Activated CD4-positive, alpha-beta T cell treated with anti-CD3 and anti-CD28 coated beads, Interleukin-2, Interleukin-4, amounts not matched to agents 100 ng/mL and 50 ng/mL, durations not matched to agents 16 hours and 8 hours (primary cell): ENCODE measurements at regions not wholly inside any gene's neighbourhood (a gene's known extent, or its start where the extent isn't known, plus 50 kb on each side); places are given as distances from the start of the nearest gene placed in this dataset.

ENCODE experiments used
- DNase-seq: peaks from one replicate; pipeline ENCODE4 v3.0.0-alpha.2; 2020; ENCODE audit warnings: low spot score

DNA sequence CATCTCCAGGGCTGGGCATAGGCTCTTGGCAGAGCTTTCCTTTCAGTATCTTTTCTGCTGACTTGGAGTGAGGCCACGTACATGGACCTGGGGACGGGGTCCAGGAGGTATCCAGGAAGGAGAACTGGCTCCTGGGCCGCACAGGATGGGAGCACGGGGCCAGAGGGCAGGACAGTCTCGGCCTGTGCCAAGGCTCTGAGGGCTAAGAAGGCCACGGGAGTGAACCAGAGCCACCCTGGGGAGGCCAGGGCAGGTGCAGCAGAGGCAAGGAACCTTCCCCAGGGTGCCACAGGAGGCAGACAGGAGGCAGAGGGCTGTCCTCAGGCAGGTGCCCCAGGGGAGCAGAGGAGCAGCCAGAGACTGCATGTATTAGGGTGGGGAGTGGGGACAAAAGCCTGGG lies 50.3 kb downstream of the PLXNA1 start:
- DNase-seq = no peak

DNA sequence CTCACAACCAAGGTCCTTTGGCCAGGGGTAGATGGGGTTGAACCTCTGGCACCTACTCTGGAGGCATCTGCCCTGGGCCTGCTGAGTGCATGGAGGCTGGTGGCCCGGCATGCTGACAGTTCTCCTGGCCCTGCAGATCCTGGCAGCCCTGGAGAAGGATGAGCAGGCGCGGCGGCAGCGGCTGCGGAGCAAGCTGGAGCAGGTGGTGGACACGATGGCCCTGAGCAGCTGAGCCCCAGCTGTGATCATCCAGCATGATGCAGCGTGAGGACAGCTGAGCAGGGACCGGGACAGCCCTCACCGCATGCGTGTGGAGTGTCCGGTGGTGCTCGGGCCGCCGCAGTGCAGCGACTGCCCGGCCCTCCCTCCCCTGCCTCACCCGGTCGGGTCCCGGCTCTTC lies 50.9 kb downstream of the PLXNA1 start:
- DNase-seq = no peak

DNA sequence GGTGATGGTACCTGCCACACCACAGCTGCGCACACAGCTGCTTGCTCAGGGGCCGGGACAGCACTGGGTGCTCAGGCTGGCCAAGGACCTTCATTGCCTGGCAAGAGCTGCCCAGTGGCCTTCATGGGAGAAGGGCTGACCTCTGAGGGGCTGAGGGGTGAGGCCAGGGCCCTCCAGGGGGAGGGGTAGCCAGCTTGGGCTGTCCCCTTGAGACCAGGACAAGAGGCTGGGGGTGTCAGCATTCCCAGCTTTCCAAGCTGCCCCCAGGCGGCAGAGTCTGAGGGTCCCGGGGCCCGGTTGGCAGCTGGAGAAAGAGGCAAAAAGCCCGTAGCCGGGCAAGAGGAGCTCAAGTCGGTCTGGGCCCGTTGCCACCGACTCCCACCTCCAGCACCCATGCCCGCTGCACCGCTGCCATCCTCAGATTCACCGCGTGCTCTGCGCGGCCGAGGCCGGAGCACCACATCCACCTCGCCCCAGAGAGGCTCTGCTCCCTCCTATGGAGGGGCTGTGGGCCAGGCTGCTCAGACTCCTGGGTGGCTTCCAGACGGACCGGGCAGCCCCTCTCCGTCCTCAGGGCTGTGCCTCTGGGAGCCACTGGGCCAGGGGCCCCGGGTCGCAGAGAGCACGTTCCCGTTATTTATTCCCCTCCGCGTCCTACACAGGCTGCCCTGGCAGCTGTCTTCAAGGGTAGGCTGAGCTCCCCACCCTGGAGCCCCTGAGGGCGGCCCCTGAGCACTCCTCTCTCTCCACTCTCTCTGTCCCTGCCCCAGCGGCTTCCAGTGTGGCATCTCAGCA lies 51.5 kb downstream of the PLXNA1 start:
- no peak for DNase-seq

GRCh38 chr3:127034990-127035652 lies 52.2 kb downstream of the PLXNA1 start:
- no peak for DNase-seq

DNA sequence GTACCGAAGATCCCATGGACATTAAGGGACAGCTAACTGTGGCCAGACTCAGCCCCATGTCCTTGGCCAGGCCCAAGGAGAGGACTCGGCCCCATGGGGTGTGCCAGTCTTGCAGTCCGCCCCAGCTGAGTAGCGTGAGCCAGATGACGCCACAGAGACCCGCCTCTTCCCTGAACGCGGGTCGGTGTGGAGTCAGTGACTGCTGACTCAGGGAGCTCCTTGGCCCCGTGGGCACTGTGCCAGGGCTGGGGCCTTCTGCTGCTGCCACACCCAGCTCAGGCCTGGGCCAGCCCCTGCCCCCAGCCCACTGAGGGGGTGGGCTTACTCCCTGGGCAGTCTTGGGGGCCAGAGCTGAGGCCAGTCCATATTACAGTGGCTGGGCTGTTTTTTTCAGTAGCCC lies 52.8 kb downstream of the PLXNA1 start:
- DNase-seq = no peak

- no peak for DNase-seq
These were observed 53.5 kb downstream of the PLXNA1 start for GRCh38 chr3:127036209-127037020.

DNA sequence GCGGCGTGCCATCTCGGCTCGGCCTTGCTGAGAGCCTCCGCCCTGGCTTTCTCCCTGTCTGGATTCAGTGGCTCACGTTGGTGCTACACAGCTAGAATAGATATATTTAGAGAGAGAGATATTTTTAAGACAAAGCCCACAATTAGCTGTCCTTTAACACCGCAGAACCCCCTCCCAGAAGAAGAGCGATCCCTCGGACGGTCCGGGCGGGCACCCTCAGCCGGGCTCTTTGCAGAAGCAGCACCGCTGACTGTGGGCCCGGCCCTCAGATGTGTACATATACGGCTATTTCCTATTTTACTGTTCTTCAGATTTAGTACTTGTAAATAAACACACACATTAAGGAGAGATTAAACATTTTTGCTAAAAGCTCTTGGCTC lies 54.1 kb downstream of the PLXNA1 start:
- DNase-seq = no peak

DNA sequence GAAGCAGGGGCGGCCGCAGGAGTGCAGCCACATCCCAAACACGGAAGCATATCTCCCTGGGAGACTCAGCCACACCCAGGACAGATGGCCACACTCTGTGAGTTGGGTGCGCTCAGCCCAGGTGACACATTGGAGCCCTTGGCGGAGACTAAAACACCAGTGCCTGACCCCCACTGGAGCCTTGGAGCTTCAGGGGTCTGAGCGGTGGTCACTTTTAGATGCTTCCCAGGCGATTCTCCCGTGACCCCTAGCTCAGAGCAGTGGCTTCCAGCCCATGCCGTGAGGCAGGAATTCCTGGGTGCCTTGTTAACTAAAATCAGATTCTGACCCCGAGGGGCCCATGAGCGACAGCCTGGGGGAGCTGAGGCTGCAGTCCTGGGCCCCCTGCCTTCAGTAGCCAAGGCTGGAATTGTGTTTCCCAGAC lies 54.5 kb downstream of the PLXNA1 start:
- no peak for DNase-seq

DNA sequence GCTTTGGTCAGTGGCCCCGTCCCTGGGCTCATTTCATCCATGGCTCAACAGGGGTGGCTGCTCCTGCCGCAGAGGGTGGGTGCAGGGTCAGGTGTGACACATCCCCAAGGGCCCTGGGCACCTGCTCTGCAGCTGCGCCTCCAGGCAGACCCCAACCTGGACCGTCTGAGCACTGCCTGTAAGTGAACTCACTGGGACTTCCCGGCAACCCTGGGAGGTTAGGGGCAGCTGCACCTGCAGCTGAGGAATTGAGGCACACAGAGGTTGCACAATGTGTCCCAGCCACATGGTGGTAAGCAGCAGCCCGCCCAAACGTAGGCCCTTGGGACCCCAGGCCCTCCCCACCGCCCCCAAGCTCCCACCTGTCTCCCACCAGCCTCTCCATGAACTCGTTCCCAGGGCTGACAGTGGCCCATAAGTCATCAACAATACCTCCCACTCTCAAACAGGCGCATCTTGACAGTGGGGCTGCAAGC lies 55.1 kb downstream of the PLXNA1 start:
- no peak for DNase-seq

GRCh38 chr3:127038466-127038865 lies 55.6 kb downstream of the PLXNA1 start:
- DNase-seq = no peak

DNA sequence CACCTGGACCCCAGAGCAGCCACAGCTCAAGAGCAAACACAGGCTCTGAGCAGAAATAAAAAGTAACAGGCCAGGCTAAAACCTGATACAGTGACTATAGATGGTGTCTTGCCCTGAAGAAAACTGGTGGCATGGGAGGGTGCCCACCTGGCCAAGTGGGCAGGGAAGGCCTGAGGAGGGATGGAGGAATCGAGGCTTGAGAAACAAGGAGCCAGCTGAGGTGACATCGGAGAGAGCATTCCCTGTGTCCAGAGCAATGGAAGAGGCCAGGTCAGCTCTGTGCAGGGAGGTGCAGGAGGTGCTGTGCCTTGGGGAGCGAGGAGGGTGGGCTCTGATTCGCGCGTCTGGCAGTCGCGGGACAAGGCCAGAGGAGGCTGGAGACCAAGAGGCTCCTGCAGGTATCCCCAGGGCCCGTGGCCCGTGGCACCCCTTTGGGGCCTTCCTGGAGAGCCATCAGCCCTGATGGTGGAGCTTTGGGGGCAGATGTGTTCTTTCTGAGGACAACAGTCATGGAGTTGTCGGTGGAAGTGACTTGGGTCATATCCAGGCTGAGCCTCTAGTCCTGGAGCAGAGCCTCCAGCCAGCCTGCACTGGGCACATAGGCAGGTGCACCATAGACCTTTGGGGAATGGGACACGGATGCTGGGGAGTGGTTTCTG lies 56.1 kb downstream of the PLXNA1 start:
- no peak for DNase-seq

DNA sequence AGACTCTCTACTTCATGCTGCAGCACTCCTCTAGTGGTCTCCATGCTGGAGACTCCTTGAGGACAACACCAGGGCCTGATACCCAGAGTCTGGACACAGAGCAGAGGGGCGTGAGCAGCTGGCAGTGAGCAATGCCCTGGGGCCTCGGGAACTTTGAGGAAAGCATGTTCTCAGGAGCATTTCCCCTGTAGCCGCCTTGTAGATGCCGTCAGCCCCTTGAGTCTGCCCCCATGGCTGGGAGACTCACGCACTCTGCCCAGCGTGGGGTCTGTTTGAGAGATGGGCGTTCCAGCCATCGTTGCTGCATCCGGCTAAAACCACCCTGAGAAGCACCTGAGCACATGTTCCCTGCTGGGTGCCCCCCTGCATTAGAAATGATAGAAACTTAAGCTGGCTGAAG lies 56.8 kb downstream of the PLXNA1 start:
- no peak for DNase-seq

DNA sequence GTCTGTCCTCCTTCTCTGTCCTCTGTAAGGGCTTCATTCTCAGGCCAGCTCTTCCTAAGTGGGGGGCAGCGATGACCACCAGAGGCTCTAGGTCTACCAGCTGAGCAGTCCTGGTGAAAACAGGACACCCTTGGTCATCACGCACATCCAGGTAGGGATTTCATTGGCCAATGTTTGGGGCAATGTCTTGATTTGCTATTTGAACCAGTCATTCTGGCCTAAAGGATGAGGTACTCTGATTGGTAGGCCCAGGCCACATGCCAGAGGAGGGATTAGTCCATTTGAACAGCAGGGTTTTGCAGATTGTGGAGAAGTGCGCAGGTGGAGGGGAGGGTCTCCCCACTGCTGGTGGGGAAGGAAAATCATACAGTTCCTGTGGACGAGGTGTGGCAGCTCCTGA lies 57.3 kb downstream of the PLXNA1 start:
- no peak for DNase-seq

GRCh38 chr3:127041264-127041820 lies 58.4 kb downstream of the PLXNA1 start:
- no peak for DNase-seq

DNA sequence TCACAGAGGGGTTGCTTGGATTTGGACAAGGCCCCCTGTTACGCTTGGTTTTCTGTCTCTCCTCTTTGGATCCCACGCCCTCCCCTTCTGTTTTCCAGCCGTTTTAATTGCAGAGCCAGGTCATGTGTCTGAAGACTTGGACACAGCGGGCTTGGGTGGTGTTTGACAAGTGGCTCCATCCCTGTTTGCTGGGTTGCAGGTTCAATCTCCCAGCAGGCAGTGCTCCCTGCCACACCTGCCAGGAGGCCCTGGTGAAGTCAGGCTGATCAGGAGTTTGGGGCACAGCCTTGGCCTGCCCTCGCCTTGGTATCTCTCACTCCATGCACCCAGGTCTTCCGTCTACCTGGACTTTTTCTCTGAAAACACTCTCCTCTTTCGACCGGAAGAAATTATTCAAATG lies 59.0 kb downstream of the PLXNA1 start:
- DNase-seq = no peak

- no peak for DNase-seq
These were observed 59.7 kb downstream of the PLXNA1 start for GRCh38 chr3:127042634-127043033.

DNA sequence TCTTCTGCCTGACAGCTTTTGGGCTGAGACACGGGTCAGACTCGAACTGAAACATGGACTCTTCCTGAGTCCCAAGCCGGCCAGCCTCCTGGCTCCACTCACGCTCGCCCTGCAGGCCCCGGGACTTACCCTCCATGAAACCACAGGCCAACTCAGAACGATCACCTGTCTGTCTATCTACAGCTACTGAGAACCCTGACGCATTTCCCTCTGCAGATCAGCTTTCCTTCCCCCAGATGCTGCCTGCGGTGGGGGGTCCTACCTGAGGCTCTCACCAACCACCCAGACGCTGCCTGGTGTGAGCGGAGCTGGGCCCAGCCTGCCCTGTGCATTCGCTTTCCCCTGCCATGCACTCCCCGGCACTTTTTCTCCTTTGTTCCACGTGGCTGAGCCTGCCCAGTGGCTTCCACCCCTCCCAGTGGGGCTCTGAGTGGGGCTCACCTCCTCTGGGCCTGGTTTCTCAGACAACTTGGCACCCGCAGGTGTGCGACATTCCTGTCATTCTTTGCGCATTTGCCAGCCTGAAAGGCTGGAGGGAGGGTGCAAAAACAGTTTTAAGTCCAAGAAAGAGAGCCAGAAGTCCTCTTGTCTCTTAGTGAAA lies 60.2 kb downstream of the PLXNA1 start:
- DNase-seq = no peak

DNA sequence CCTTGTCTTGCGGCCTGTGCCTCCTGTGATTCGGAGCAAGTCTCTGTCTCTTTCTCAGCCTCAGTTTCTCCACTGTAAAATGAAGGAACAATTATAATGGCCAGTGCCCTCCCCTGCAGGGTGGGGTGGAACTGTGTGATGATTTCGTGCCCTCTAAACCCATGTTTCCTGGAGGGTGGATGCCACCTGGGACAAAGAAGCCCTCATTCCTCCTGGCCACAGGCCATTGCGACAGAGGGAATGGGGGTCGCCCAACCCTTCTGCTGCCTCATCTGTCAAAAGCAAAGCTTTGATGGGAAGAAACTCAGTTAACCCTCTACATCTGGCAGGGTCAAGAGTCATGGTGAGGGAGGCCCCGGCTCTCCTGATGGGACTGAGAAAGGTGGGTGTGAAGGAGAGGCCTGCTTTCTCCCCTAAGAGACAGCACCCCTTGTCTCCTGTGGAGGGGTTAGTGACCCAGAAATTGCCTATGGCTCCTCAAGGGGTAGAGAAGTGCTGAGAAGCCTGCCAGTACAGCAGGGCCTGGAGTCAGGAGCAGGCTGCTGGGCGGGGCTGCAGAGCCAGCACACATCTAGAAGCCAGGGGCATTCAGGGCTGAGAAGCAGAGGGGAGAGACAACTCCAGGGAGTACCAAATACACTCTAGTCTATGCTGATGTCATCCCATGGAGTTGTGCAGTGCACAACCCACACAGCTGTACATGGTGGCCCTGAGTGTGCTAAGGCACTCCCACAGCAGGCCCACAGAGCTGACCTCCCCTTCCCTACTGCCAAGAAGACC lies 61.0 kb downstream of the PLXNA1 start:
- no peak for DNase-seq

GRCh38 chr3:127044996-127045395 lies 62.1 kb downstream of the PLXNA1 start:
- no peak for DNase-seq

- no peak for DNase-seq
These were observed 62.6 kb downstream of the PLXNA1 start for GRCh38 chr3:127045435-127046045.
